ENCODE measurements at regions not wholly inside any gene's neighbourhood (a gene's known extent, or its start where the extent isn't known, plus 50 kb on each side); places are given as distances from the start of the nearest gene placed in this dataset.

- POLR2A ChIA-PET, result no interaction called here
Observed at GRCh38 chr6:55941702-55942101, 66.3 kb upstream of the BMP5 start.

GRCh38 chr6:55937951-55938690 lies 62.7 kb upstream of the BMP5 start:
- ChIA-PET CTCF (interaction anchor here (0.8 kb wide), 1 partner anchor 492 kb away, joined by 3 read pairs; no protein-coding TSS in a partner anchor), POLR2A (no interaction called here)
- Mint-ChIP-seq H3K27me3 (ENCODE audit: low read depth) (no peaks in the 10 kb centered on the region), H3K4me1 (no peaks in the 10 kb centered on the region), H3K9me3 (no peaks in the 10 kb centered on the region), H3K4me3 (no peak overlapping the region), H3K36me3 (no peaks in the 10 kb centered on the region), H3K27ac (no peak overlapping the region)
- no peak for DNase-seq (ENCODE audit: low spot score)
- ATAC-seq, result no peak
- TF ChIP-seq SOX15 (CRISPR knock-in tag; IDR thresholded peaks at IDR 0.05) (no peak), TEAD1 (CRISPR knock-in tag; IDR thresholded peaks at IDR 0.05) (no peak), EMX1 (CRISPR knock-in tag; IDR thresholded peaks at IDR 0.05) (no peak), STAT6 (CRISPR knock-in tag; conservative IDR thresholded peaks at IDR 0.05; ENCODE audit: low read depth) (no peak), ATF6 (CRISPR knock-in tag; IDR thresholded peaks at IDR 0.05) (no peak), SMAD3 (CRISPR knock-in tag; IDR thresholded peaks at IDR 0.05; ENCODE audit: borderline replicate concordance) (no peak), PRDM15 (CRISPR knock-in tag; IDR thresholded peaks at IDR 0.05) (no peak), CBFB (CRISPR knock-in tag; IDR thresholded peaks at IDR 0.05; ENCODE audit: low read depth) (no peak), TEAD4 (CRISPR knock-in tag; IDR thresholded peaks at IDR 0.05) (no peak), ZNF396 (CRISPR knock-in tag; IDR thresholded peaks at IDR 0.05; ENCODE audit: borderline replicate concordance) (no peak), ZNF423 (CRISPR knock-in tag; IDR thresholded peaks at IDR 0.05) (no peak), ZNF317 (CRISPR knock-in tag; IDR thresholded peaks at IDR 0.05; ENCODE audit: borderline replicate concordance, low read depth) (no peak), SP1 (CRISPR knock-in tag; conservative IDR thresholded peaks at IDR 0.05) (no peak), ETV6 (CRISPR knock-in tag; IDR thresholded peaks at IDR 0.05) (no peak), ZNF532 (CRISPR knock-in tag; IDR thresholded peaks at IDR 0.05; ENCODE audit: borderline replicate concordance) (no peak), FOXK1 (CRISPR knock-in tag; IDR thresholded peaks at IDR 0.05) (no peak), GRHL2 (CRISPR knock-in tag; IDR thresholded peaks at IDR 0.05; ENCODE audit: insufficient replicate concordance, severe bottlenecking) (no peak)

More at GRCh38 chr6:55941702-55942101, 66.3 kb upstream of the BMP5 start:
- Mint-ChIP-seq H3K27ac (no peak overlapping the region), H3K27me3 (ENCODE audit: low read depth) (no peaks in the 10 kb centered on the region), H3K36me3 (no peaks in the 10 kb centered on the region), H3K4me1 (no peaks in the 10 kb centered on the region), H3K4me3 (no peak overlapping the region), H3K9me3 (no peaks in the 10 kb centered on the region)
- TF ChIP-seq RELA (CRISPR knock-in tag; IDR thresholded peaks at IDR 0.05; ENCODE audit: borderline replicate concordance) (no peak), CBFB (CRISPR knock-in tag; IDR thresholded peaks at IDR 0.05; ENCODE audit: low read depth) (no peak), TEAD1 (CRISPR knock-in tag; IDR thresholded peaks at IDR 0.05) (no peak), MXD4 (CRISPR knock-in tag; IDR thresholded peaks at IDR 0.05; ENCODE audit: borderline replicate concordance) (no peak), ZNF121 (CRISPR knock-in tag; IDR thresholded peaks at IDR 0.05) (no peak), E2F5 (CRISPR knock-in tag; IDR thresholded peaks at IDR 0.05) (no peak)
- CTCF ChIA-PET, result interaction anchor here (0.7 to 2.0 kb wide), 5 partner anchors 14 to 665 kb away, joined by 3 to 14 read pairs (median 3); no protein-coding TSS in a partner anchor
- DNase-seq (ENCODE audit: low spot score), result no peak
- no peak for ATAC-seq

All from WTC11 (cell line).